GM21515 (cell line): ENCODE measurements at regions not wholly inside any gene's neighbourhood (a gene's known extent, or its start where the extent isn't known, plus 50 kb on each side); places are given as distances from the start of the nearest gene placed in this dataset.
"Not testable (repeated sequence)": the region's sequence is repeated elsewhere in the genome, so short reads cannot be mapped to it uniquely, and the experiment has no call there.

Experiments
- ATAC-seq: cut with Tn5 transposase; IDR thresholded peaks from one replicate; pipeline ENCODE4 v1.9.1; 2021; ENCODE audit not compliant: unreplicated experiment

- ATAC-seq: not testable (repeated sequence)
Measured at GRCh38 chr14:106706488-106706887, 1180.1 kb downstream of the TMEM121 start.

GRCh38 chr14:106710187-106710586 is 1183.8 kb downstream of the TMEM121 start:
- ATAC-seq: not testable (repeated sequence)

GRCh38 chr14:106712513-106712912 is 1186.1 kb downstream of the TMEM121 start:
- not testable (repeated sequence) for ATAC-seq

- not testable (repeated sequence) for ATAC-seq
Measured at GRCh38 chr14:106714446-106715428, 1188.4 kb downstream of the TMEM121 start.

- ATAC-seq: not testable (repeated sequence)
Measured at GRCh38 chr14:106717544-106717943, 1191.2 kb downstream of the TMEM121 start.

- ATAC-seq: not testable (repeated sequence)
Measured at GRCh38 chr14:106719880-106720279, 1193.5 kb downstream of the TMEM121 start.

GRCh38 chr14:106721926-106722325 is 1195.5 kb downstream of the TMEM121 start:
- ATAC-seq: not testable (repeated sequence)

GRCh38 chr14:106722813-106723687 is 1196.7 kb downstream of the TMEM121 start:
- ATAC-seq: not testable (repeated sequence)

GRCh38 chr14:106727962-106728361 is 1201.6 kb downstream of the TMEM121 start:
- ATAC-seq: not testable (repeated sequence)

GRCh38 chr14:106728611-106729010 is 1202.2 kb downstream of the TMEM121 start:
- no peak for ATAC-seq

GRCh38 chr14:106729551-106729950 is 1203.2 kb downstream of the TMEM121 start:
- ATAC-seq: no peak

- ATAC-seq: no peak
Measured at GRCh38 chr14:106733771-106734170, 1207.4 kb downstream of the TMEM121 start.

GRCh38 chr14:106737021-106737420 is 1210.6 kb downstream of the TMEM121 start:
- ATAC-seq: no peak

GRCh38 chr14:106738075-106738474 is 1211.7 kb downstream of the TMEM121 start:
- ATAC-seq: no peak

GRCh38 chr14:106738598-106739258 is 1212.3 kb downstream of the TMEM121 start:
- ATAC-seq: not testable (repeated sequence)

GRCh38 chr14:106741086-106741827 is 1214.9 kb downstream of the TMEM121 start:
- ATAC-seq: peak; percentile 59

GRCh38 chr14:106745016-106745767 is 1218.8 kb downstream of the TMEM121 start:
- ATAC-seq: peak; percentile 36

- not testable (repeated sequence) for ATAC-seq
Measured at GRCh38 chr14:106750089-106750488, 1223.7 kb downstream of the TMEM121 start.

GRCh38 chr14:106753751-106754150 is 1227.4 kb downstream of the TMEM121 start:
- not testable (repeated sequence) for ATAC-seq
